ENCODE measurements at regions not wholly inside any gene's neighbourhood (a gene's known extent, or its start where the extent isn't known, plus 50 kb on each side); places are given as distances from the start of the nearest gene placed in this dataset.

DNA sequence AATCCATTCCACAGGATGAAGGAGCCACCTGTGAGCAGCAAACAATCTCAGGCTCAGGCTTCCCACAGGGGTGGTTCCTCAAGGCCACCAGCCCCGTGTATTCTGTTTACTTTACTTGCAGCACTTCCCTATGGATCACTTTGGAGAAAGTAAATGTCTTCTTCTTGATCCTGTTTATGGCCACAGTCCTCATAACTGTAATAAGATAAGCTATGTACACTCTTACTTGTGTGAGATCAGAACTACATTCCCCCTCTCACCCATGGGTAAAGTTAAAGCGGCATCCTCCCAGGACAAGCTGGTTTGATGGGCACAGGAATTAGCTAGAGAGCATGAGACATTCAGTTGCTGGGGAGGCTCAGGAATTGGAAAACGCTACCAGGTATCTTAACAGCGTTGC is 86.1 kb downstream of the TMEM215 start:
- TF ChIP-seq, protein P1, sequence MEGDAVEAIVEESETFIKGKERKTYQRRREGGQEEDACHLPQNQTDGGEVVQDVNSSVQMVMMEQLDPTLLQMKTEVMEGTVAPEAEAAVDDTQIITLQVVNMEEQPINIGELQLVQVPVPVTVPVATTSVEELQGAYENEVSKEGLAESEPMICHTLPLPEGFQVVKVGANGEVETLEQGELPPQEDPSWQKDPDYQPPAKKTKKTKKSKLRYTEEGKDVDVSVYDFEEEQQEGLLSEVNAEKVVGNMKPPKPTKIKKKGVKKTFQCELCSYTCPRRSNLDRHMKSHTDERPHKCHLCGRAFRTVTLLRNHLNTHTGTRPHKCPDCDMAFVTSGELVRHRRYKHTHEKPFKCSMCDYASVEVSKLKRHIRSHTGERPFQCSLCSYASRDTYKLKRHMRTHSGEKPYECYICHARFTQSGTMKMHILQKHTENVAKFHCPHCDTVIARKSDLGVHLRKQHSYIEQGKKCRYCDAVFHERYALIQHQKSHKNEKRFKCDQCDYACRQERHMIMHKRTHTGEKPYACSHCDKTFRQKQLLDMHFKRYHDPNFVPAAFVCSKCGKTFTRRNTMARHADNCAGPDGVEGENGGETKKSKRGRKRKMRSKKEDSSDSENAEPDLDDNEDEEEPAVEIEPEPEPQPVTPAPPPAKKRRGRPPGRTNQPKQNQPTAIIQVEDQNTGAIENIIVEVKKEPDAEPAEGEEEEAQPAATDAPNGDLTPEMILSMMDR (IDR thresholded peaks at IDR 0.05): no peak
- TF ChIP-seq POLR2A (IDR thresholded peaks at IDR 0.05): no peak
